ENCODE measurements at regions not wholly inside any gene's neighbourhood (a gene's known extent, or its start where the extent isn't known, plus 50 kb on each side); places are given as distances from the start of the nearest gene placed in this dataset.

DNA sequence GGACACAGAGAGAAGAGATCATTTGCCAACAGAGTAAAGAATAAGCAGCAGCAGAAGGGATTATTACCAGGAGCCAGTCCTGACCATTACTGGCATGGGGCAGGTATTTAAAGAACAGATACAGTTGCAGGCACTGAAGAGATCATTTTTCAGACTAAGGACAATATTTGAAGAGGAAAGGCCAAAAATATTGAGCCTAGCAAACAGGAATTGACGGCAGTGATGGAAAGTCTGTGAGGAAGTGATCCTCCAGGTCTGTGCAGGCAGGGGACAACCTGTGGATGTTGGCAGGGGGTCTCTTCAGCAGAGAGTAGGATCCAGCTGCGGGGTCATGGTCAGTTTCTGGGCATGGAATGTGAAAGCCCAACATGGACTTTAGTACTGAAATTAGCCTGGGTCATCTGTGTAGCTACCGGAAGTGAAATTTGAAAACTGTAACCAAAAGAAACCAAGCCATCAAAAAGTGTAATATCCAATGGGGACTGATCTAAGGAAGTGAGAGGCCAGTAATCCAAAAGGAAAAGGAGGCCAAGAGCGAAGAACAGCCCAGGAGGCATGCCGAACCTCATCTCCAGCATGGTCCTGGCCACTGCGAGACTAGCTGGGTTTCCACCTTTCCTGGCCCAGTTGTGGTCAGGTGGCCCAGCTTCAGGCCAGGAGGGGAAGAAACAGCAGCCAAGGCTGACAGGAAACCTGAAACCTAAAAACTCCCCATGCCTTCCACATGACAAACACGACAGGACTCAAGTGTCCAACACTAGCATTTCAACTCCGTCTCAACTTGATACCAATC is 115.1 kb upstream of the TNFAIP3 start:
- H3K9me3 ChIP-seq, result no peaks in the 10 kb centered on the region
- no peak overlapping the region for H3K27ac ChIP-seq
- H3K4me1 ChIP-seq, result no peaks in the 10 kb centered on the region
- 76% methylated on average over 7 of the region's 8 CpGs for WGBS (ENCODE audit: insufficient coverage, low coverage, low lambda C conversion rate, missing lambda C conversion rate)
- TF ChIP-seq POLR2A (IDR thresholded peaks at IDR 0.05), result no peak
- TF ChIP-seq, protein P1, sequence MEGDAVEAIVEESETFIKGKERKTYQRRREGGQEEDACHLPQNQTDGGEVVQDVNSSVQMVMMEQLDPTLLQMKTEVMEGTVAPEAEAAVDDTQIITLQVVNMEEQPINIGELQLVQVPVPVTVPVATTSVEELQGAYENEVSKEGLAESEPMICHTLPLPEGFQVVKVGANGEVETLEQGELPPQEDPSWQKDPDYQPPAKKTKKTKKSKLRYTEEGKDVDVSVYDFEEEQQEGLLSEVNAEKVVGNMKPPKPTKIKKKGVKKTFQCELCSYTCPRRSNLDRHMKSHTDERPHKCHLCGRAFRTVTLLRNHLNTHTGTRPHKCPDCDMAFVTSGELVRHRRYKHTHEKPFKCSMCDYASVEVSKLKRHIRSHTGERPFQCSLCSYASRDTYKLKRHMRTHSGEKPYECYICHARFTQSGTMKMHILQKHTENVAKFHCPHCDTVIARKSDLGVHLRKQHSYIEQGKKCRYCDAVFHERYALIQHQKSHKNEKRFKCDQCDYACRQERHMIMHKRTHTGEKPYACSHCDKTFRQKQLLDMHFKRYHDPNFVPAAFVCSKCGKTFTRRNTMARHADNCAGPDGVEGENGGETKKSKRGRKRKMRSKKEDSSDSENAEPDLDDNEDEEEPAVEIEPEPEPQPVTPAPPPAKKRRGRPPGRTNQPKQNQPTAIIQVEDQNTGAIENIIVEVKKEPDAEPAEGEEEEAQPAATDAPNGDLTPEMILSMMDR (IDR thresholded peaks at IDR 0.05), result no peak
- ATAC-seq (no peak), DNase-seq (no peak)
- H3K36me3 ChIP-seq, result no peaks in the 10 kb centered on the region
- H3K4me3 ChIP-seq, result no peak overlapping the region
- intact Hi-C loops (cut with DNase I), result no loop called here
- H3K27me3 ChIP-seq, result no peaks in the 10 kb centered on the region

DNA sequence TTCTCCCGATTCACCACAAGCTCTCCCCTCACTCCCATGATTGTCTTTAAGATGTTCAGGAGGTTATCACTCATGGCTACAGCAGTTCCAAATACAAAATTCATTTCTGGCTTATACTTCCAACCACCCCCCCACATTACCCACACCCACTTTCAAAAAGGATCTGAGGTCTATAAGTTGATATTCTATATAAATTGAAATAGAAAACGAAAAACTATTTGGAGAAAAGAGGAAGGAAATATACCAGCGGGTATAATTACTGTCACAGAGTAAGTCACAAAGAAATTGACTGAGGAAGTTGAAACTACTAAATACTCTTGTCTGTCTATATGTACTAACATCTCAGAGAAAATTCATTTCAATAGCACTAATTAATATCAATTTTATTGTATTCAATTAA is 112.7 kb upstream of the TNFAIP3 start:
- H3K27me3 ChIP-seq, result no peaks in the 10 kb centered on the region
- DNase-seq (no peak), ATAC-seq (no peak)
- no peaks in the 10 kb centered on the region for H3K36me3 ChIP-seq
- intact Hi-C loops (cut with DNase I), result no loop called here
- no peak for TF ChIP-seq POLR2A (IDR thresholded peaks at IDR 0.05)
- TF ChIP-seq, protein P1 (IDR thresholded peaks at IDR 0.05), result no peak
- WGBS (ENCODE audit: insufficient coverage, low coverage, low lambda C conversion rate, missing lambda C conversion rate), result 54% methylated on average over 3 of the region's 3 CpGs
- no peak overlapping the region for H3K27ac ChIP-seq
- H3K4me3 ChIP-seq, result no peak overlapping the region
- H3K9me3 ChIP-seq, result no peaks in the 10 kb centered on the region
- no peaks in the 10 kb centered on the region for H3K4me1 ChIP-seq

DNA sequence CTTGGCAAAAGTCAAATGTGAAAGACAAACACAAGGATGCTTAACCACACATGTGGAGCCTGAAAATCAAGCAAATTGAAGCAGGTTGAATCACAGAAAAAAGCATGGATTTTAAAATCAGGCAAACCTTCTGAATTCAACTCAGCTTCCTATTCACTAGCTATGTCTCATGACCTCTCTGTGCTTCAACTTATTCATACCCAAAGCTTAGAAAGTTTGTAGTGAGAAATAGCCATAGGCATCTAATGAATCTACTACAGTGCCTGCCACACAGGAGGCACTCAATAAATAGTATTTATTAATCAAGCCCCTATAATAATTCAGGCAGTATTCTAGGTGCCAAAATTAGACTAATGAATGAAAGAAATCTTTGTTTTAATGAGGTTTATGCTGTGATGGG is 112.2 kb upstream of the TNFAIP3 start:
- TF ChIP-seq, protein P1 (IDR thresholded peaks at IDR 0.05), result no peak
- no peak for TF ChIP-seq POLR2A (IDR thresholded peaks at IDR 0.05)
- no peaks in the 10 kb centered on the region for H3K36me3 ChIP-seq
- H3K27me3 ChIP-seq, result no peaks in the 10 kb centered on the region
- no peak for DNase-seq
- H3K27ac ChIP-seq, result no peak overlapping the region
- intact Hi-C loops (cut with DNase I), result no loop called here
- H3K9me3 ChIP-seq, result no peaks in the 10 kb centered on the region
- no peak overlapping the region for H3K4me3 ChIP-seq
- no peak for ATAC-seq
- H3K4me1 ChIP-seq, result no peaks in the 10 kb centered on the region

DNA sequence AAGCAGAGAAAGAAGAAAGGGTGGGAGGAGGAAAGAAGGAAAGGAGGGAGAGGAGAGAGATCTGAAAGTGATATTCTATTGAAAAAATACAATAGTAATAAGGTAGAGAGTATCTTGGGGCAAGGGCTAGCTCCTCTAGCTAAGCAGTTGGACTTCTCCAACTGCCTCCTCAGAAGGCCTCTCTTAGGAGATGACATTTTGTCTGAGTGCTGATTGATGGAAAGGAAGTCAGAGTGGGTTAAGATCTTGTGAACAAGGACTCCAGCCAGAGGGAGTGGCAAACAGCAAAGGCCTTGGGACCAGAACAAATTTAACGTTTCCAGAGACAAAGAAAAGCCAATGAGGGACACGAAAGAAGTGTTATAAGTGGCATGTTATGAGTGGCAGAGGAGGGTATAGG is 111.8 kb upstream of the TNFAIP3 start:
- WGBS (ENCODE audit: insufficient coverage, low coverage, low lambda C conversion rate, missing lambda C conversion rate), result 44% methylated on average over 1 of the region's 2 CpGs
- H3K27me3 ChIP-seq, result no peaks in the 10 kb centered on the region
- H3K9me3 ChIP-seq, result no peaks in the 10 kb centered on the region
- no peaks in the 10 kb centered on the region for H3K36me3 ChIP-seq
- H3K4me1 ChIP-seq, result no peaks in the 10 kb centered on the region
- no peak overlapping the region for H3K27ac ChIP-seq
- H3K4me3 ChIP-seq, result no peak overlapping the region
- DNase-seq (no peak), ATAC-seq (no peak)
- intact Hi-C loops (cut with DNase I), result no loop called here
- TF ChIP-seq, protein P1 (IDR thresholded peaks at IDR 0.05), result no peak
- TF ChIP-seq POLR2A (IDR thresholded peaks at IDR 0.05), result no peak

DNA sequence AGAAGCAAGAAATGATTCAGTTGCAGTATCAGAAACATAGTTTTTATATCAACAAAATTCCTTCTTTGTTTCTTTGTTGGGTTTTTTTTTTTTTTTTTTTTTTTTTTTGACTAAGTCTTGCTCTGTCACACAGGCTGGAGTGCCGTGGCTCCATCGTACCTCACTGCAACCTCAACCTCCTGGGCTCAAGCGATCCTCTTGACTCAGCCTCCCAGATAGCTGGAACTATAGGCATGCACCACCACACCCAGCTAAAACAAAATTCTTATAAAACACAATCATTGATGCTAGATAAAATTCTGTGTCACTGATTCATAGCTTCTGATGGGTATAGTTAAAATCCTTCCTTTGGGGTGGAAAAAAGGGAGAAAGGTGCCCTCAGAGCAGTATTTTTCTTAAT is 110.3 kb upstream of the TNFAIP3 start:
- Histone ChIP-seq H3K4me3 (no peak overlapping the region), H3K36me3 (no peaks in the 10 kb centered on the region), H3K27ac (no peak overlapping the region), H3K9me3 (no peaks in the 10 kb centered on the region), H3K27me3 (no peaks in the 10 kb centered on the region), H3K4me1 (no peaks in the 10 kb centered on the region)
- 89% methylated on average over 3 of the region's 3 CpGs for WGBS (ENCODE audit: insufficient coverage, low coverage, low lambda C conversion rate, missing lambda C conversion rate)
- intact Hi-C loops (cut with DNase I), result no loop called here
- no peak for DNase-seq
- ATAC-seq, result no peak
- TF ChIP-seq, protein P1 (IDR thresholded peaks at IDR 0.05), result no peak
- no peak for TF ChIP-seq POLR2A (IDR thresholded peaks at IDR 0.05)

Data from right lobe of liver (tissue), 6 donors.